Umbilical cord (tissue), 1 donor: ENCODE measurements at regions not wholly inside any gene's neighbourhood (a gene's known extent, or its start where the extent isn't known, plus 50 kb on each side); places are given as distances from the start of the nearest gene placed in this dataset.
A peak's percentile ranks its signal among the peaks of the same experiment; 100 is the strongest.

Experiments used
- DNase-seq: peaks from one replicate; pipeline ENCODE4 v3.0.0-alpha.2; 2015; ENCODE audit warnings: low spot score

DNA sequence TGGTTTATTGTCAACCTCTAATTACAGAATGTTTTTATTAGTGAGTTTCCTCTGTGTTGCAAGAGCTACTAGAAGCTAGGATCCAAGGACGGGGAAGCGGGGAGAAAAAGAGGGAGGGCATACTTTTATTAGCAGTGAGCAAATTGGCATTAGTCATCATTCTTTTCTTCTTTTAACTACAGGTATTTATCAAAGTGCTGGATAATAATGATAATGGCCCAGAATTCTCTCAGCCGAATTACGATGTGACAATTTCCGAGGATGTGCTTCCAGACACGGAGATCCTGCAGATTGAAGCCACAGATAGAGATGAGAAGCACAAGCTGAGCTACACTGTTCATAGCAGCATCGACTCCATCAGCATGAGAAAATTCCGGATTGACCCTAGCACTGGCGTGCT is 179.7 kb upstream of the MTNR1B start:
- no peak for DNase-seq

DNA sequence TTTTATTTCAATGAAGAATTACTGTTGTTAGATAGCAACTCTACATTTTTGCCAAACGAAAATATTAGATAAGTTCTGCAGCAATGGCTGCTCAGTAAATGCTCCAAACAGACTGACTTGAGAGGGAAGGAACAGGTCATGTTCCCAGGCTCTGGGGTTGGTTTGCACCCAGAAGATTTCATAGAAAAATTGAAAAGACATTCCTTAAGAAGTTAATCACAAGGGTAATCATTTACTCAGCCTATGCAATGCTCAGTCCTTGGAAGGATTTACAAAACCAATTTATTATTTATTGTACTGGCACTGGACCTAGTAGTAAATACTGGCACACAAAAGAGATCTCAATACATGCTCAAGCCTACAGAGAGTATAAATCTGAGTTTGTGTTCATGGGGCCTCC is 179.1 kb upstream of the MTNR1B start:
- no peak for DNase-seq

DNA sequence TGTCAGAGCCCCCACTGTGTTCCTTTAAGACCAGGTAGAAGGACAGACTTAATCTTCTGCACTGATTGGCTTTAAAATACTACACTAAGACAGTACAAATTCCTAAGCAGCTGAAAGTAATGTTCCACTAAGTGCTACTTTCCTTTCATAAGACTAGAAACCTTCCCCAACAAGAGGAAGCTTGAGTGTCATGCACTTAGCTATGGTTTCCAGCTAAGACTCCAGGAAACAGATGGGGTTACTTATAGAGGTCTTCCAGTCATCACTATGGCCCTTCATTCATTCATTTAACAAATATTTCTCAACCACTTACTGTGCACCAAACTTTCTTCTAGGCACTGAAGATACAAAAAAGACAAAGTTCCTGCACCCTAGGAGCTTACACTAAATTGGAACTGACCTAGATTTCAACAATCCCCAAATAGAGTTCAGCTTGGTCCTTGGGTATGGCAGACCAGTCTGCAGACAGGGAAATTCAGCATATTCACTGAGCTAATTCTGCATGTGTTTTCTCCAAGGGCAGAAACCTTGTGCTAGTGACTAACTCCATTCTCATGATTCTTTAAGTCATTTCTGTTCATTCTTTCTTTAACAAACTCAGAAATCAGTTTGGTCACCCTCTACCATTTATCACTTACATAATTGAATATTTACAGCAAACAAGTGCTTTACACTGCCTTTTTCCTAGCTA is 178.4 kb upstream of the MTNR1B start:
- no peak for DNase-seq

DNA sequence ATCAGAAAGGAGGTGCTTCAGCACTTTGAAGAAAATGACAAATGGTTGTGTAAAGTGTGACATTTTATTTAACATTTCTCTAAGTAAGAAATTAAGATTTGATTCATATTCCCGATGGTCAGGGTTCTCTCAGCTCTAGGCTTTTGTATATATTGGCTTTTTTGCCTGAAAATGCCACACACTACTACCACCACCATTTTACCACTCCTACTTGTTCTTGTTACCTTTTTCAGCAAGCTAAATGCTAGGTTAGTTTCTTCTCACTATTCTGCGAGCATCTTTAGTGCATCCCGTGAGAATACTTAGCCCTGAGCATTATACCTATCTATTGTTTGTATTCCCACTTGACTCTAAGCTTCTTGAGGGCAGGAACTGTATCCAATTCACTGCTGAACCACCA is 177.6 kb upstream of the MTNR1B start:
- DNase-seq: no peak

DNA sequence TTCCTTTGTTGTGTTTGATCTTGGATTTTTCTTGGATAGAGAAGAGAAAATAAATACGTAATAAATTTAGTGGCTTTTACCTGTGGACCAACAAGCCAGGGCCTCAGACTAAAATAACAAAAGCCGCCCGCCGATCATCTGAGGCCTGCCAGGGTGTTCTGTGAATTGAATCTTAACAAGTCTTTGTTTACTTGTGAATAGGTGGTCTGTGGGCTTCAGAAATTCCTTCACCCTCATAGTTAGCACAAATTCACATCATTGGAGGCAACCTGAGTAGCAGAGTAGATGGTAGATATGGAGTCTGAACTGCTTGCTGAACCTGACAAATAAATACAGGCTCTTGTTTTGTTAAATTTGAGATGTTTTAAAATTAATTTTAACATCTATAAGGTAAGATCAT is 176.3 kb upstream of the MTNR1B start:
- DNase-seq: no peak

DNA sequence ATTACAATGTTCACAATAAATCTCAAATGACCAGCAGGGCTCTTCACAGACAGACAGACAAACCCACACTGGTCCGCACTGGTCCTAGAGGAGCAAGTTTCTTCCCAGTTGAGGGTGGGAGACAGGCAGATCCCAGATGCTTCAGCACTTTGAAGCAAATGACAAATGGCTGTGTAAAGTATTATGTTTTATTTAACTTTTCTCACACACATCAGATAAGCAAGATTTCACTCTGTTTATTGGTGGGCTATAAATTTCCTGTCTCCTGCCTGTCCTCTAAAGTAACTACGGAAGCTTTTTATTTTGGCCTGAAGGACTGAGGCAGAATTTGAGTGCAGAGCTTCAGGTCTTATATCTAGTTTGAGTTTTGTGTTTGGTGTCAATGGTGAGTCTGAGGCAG is 174.7 kb upstream of the MTNR1B start:
- DNase-seq: peak; percentile 26

DNA sequence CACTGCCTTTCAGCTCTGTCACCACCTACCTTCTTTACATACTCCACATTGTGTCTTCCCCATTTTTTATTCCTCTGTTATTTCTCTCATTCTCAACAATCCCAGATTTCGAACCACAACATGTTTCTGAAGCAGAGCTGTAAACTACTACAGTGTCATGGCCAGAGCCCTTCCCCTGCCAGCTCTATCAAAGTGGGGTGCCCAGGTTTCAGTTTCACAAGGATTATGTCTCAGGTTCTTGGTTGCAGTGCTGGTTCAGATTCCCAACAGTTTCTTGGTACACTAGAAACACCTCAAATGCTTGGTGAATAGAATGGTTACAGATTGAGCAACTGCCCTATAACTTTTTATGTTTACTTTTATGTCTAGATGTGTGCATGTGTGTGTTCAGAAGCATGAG is 172.7 kb upstream of the MTNR1B start:
- no peak for DNase-seq

DNA sequence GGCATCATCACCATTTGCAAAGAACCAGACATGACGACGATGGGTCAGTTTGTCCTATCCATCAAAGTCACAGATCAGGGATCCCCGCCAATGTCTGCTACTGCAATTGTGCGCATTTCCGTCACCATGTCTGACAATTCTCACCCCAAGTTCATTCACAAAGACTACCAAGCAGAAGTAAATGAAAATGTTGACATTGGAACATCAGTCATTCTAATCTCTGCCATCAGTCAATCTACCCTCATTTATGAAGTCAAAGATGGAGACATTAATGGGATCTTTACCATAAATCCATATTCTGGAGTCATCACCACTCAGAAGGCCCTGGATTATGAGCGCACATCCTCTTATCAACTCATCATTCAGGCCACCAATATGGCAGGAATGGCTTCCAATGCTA is 171.6 kb upstream of the MTNR1B start:
- DNase-seq: no peak

DNA sequence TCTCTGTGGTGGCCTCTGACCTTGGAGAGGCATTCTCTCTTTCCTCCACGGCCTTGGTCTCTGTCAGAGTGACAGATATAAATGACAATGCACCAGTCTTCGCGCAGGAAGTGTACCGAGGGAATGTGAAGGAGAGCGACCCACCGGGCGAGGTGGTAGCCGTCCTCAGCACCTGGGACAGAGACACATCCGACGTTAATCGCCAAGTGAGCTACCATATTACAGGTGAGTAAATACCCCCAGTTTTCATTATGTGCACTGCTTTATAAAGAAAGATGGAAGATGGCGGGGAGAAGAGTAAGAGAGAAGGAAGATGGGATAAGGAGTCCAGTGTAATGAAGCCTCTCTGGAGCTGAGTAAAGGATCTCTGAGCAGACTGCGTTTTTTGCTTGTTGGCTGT is 167.8 kb upstream of the MTNR1B start:
- DNase-seq: no peak

DNA sequence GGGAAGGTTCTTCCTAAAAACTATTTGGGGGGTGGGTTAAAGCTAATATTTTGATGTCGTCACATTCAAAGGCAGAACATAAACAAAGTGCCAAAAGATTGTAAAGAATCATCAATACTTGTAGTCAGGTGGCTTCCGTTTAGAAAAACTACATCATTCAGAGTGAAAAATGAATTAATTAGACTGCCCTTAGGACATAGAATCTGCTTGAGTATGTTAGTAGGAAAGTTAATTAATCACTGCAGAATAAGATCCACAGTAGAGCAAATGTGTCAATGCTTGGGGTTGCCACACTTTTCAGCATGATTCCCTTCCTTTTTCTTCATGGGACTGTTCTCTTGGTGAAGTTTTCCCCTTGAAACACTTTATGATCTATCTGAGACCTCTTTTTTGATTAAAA is 166.8 kb upstream of the MTNR1B start:
- DNase-seq: no peak

DNA sequence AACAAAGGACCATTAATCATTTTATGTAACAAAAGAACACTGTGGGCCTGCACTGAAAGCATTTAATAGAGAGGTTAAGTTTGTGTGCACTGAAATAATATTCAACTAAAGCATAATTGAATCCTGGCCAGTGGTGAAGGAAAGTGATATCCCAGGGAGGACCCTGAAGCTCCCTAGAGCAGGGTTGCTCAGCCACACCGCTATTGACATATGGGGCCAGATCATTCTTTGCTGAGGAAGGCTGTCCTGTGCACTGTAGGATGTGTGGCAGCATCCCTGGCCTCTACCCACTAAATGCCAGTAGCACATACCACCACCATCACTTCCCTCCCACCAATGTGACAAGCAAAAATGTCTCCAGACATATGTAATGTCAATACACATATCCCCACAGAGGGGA is 166.1 kb upstream of the MTNR1B start:
- no peak for DNase-seq

DNA sequence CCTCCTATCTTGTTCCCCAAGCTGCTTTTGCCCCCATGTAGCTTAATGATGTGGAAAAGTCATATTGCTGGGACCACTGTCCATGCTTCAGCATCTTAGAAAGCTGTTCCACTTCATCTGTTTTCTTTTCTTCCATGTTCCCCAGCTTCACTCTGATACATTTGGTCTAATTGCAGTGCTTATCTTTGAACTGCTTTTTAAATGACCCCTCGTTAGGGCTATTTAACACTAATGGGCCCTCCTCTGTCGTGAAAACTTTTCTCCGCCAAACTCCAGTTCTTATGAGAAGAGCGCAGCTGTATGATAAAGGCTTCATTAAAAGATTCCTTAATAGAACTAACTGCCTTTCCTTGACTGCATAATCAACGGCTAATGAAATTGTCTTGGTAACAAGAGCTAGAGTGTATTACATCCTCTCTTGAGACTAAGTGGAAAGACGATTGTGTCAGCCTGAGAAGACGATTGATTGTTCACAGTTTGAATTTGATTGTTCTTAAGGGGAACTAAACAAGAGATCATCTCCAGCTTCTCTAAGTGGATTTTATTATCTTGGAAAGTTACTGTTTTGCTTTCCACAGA is 165.0 kb upstream of the MTNR1B start:
- DNase-seq: no peak

DNA sequence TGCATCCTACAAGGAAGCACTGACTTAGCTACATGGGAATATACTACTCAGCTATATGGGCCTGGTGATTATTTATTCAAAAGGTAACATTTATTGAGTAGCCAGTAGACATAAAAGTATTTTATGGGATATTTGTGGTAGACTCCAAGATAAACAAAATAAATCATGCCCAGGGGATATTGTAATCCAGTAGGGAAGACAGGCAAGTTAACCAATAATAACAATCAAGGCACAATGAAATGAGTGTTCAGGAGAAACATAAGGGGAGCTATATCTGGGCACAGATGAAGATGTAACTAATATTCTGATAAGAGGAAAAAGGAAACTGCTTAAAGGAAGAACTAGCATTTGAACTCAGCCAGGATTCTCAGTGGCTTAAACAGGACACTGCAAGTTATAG is 161.4 kb upstream of the MTNR1B start:
- DNase-seq: no peak

DNA sequence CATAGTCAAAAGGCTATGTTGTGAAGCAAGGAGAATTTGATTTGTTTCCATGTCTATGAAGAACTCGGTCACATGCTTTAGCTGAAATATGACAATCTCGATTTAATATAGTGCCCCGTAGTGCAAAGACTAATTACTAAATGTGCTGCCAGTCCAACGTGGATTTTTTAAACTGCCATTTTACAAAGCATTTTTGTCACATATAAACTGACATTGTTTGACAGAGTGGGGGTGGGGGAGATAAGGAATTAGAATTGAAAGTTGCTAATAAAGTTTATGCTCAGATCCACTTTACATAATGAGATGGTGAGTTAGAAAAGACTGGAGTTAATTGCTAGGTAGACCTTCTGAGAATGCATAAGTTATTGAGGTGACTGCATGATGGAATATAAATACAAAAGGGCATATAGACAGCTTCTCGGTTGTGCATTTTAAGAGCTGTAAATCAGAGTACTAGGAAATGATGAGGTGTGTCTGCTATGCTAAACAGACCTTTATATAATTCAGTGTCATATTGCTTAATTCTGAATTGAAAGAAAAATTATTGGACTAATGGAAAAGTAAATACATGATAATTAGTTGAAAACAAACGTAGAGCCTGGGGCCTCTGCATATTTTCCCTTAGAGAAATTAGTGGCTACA is 158.9 kb upstream of the MTNR1B start:
- no peak for DNase-seq

DNA sequence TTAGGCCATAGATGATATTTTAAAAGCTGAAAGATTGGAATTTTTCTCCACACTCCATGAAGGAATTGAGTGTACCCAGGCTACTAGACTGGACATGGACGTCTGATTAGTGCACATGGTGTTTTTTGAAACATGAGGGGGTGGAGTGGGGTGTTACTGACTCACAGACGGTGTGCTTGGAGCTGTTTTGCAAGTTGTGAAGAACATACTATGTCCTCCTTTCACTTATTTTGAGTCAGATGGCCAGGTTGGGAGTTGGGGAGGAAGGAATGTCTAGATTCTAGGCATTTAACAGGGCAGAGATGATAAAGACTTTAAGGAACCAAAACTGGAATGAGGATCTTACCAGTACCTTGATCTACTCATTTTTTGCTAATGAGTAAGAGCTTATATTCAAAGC is 158.1 kb upstream of the MTNR1B start:
- DNase-seq: peak; percentile 18

DNA sequence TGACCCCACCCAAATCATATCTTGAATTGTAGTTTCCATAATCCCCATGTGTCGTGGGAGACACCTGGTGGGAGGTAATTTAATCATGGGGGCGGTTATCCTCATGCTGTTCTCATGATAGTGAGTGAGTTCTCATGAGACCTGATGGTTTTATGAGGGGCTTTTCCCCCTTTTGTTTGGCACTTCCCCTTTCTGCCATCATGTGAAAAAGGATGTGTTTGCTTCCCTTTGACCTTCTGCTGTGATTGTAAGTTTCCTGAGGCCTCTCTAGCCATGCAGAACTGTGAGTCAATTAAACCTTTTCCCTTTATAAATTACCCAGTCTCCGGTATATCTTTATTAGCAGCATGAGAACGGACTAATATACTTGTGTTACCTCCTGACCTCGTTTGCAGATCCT is 156.6 kb upstream of the MTNR1B start:
- no peak for DNase-seq

DNA sequence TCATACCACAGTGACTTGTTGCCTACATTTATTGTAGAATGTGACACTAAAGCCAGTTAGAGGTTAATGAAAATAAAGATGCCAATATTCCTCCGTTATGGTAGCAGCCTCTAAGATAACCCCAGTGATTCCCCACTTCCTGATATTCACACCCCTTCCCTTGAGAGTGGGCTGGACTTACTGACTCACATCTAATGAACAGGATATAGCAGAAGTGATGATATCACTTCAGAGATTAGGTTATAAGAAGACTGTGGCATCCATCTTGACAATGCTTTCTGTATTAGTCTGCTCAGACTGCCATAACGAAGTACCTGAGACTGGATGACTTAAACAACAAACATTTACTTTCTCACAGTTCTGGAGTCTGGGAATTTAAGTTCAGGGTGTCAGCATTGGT is 149.6 kb upstream of the MTNR1B start:
- no peak for DNase-seq

DNA sequence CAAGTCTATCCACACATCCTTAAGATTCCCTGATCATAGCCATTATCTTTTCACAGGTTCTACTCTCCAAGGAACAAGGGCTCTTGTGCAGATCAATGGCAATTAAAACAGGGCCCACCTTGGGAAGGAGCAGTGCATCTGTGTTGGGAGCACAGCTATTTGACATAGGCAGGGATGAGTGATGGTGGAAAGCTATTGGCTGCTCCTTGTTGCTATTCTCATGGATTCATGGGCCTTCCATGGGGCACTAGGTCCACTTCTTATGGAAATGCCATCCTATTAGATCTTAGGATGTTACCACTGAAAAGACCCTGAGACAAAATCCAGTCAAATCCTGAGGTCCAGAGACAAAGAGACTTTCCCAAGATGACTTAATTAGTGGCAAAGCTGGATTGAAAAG is 148.6 kb upstream of the MTNR1B start:
- DNase-seq: no peak

DNA sequence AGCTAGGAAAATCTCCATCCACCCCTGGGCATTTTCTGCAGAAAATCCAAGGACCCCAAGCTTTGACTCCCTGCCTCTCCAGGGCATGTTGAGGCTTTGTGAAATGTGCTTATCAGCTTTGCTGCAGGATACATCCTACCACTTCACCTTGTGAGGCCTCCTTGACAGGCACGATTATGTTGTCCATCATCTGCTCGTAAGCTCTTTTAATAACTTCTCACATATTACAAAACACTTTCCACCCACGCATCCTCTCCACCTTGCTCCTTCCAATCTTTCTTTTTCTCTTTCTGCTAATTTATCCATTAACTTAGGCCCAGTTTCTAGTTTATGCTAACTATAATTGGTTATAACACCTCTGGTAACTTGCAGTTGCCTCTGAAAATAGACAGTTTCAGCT is 147.0 kb upstream of the MTNR1B start:
- DNase-seq: no peak

DNA sequence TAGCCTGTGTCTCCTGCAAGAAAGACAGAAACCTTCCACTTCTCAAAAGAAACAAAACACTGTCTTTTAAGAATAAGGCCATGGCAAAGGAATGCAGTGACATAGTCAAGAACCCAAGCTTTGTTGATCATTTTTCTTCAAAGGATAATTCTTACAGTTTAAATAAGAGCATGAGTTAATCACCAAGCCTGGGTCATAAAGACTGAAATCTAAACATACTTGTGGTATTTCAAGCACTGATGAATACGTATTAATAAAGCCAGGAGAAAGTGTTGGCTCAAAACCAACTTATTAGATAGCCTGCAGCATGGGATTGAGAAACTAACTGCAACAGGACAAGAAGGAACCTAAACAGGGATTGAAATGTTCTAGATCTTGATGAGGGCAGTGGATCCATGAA is 143.3 kb upstream of the MTNR1B start:
- peak; percentile 40 for DNase-seq

DNA sequence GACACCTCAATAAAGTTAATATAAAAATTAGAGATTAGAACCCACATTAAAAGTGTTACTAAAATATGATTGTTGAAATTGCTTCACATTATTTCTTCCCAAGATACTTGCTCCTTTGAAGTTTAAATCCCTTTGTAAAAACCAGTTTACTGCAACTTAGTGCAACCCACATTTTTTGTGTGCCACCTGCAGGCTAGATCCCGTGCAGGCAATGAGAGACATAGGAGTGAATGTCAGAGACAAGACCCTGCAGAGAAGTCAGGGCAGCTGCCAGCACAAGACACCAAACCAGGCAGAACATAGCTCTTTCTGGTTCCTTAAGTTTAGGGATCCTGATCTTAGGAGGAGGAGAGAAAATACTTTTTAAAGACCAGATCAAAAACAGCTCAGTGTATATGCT is 142.8 kb upstream of the MTNR1B start:
- DNase-seq: no peak

DNA sequence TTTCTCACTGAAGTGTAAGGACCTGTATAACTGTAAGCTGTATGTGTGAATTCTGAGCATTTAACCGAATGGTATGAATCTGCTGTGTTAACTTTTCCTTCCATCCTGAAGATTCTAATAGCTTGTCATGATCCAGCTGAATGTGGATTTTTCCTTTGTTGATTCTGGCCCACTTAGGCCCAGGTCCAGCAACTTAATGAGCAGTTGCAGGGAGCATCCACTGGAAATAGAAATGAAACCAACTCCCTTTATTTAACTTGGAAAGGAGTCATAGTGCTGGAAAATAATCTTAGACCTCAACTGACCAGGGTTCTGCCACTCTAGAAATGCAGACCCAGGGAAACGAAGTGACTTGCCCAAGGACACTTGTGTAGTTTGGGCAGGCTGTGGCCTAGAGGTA is 142.3 kb upstream of the MTNR1B start:
- no peak for DNase-seq

DNA sequence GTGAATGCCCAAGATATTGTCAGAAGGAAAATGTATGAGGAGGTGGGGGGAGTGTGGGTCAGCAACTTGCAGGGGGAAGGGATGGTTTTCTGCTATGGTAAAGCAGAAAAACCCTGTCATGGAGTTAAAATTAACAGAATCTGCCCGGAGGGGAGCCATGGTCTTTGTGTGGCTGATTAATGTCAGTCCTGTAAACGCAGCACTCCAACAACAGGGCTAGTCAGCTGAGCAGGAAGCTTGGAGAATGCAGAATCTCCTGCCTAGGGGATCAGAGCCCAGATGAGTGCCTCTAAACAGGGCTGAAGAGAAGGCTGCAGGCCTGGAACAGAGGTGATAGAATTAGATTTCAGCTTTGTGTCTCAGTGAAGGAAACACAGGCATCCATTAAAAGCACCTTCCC is 140.9 kb upstream of the MTNR1B start:
- peak; percentile 80 for DNase-seq

DNA sequence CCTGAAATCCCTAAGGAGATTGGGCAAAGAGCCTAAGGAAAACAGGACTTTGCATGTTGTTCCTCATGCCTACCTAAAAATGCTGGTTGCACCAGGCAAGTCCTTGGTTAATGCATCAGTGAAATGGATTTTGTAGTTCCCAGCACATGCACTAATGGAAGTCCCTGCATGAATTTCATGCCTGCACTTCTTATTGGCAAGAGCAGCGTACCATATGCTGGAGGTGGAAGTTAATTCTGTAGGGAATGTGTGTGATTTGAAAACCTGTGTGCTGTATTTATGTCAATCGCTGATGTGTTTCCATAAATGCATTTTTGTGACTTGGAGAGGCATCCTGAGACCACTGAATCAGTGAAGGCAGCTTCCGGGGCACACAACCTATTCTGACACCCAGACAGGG is 140.3 kb upstream of the MTNR1B start:
- no peak for DNase-seq
